SK-N-MC (cell line): ENCODE measurements at regions not wholly inside any gene's neighbourhood (a gene's known extent, or its start where the extent isn't known, plus 50 kb on each side); places are given as distances from the start of the nearest gene placed in this dataset.

Experiments
- DNase-seq: peaks from one replicate; pipeline ENCODE4 v3.0.0-alpha.2; 2011; ENCODE audit warnings: low read depth, low spot score
- H3K27ac ChIP-seq: fragments of 200-600 bp; sonication (generic); 2 replicates; pipeline ENCODE4 v1.5.1; 2016; ENCODE audit warnings: mixed run types
- H3K36me3 ChIP-seq: fragments of 200-600 bp; sonication (generic); 2 replicates; pipeline ENCODE4 v1.6.1; 2017; ENCODE audit warnings: antibody characterized with exemption, low read length, mixed read lengths; ENCODE audit not compliant: insufficient read depth
- H3K4me3 ChIP-seq: fragments of 200-600 bp; sonication (generic); 2 replicates; pipeline ENCODE4 v1.5.1; 2016
- H3K9ac ChIP-seq: fragments of 200-600 bp; sonication (generic); 2 replicates; pipeline ENCODE4 v1.8.0; 2017; ENCODE audit warnings: mixed run types, mixed read lengths; ENCODE audit not compliant: insufficient read length
- H3K9me3 ChIP-seq: fragments of 200-600 bp; sonication (generic); 2 replicates; pipeline ENCODE4 v1.6.1; 2017; ENCODE audit warnings: low read depth, mild to moderate bottlenecking, antibody characterized with exemption, low read length, moderate library complexity, mixed read lengths
- EZH2 ChIP-seq: fragments of 200-600 bp; sonication (generic); IDR thresholded peaks from one replicate; pipeline ENCODE4 v1.6.1; 2017; ENCODE audit warnings: antibody characterized with exemption
- FOXP2 ChIP-seq: optimal IDR thresholded peaks from 2 replicates; pipeline ENCODE3; 2011; ENCODE audit warnings: mild to moderate bottlenecking, moderate library complexity; ENCODE audit not compliant: insufficient read depth; ENCODE audit errors: extremely low read length, control extremely low read depth
- POLR2AphosphoS5 ChIP-seq: IDR thresholded peaks from 2 replicates; pipeline ENCODE4 v1.6.1; 2012; ENCODE audit warnings: mild to moderate bottlenecking, low read depth, low read length, borderline replicate concordance

DNA sequence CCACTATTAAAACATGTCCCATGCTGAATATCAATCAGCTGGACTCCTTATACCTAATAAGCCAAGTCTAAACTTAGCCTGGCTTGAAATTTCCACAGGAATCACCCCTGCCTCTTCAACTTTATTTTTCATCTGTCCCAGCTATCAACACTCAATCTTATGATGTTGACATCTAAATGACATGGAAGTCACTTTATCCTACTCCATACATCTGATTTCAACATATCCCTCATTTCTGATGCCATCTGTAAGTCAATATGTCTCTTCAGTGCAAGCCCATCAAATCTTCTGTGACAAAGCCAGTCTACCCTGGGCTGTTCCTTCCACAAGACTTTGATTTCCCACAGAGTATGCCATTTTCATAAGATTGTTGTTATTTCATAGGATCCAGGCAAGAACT lies 143.6 kb upstream of the SEMA6D start:
- Histone ChIP-seq H3K4me3 (no peak overlapping the region), H3K27ac (no peak overlapping the region), H3K9ac (no peak overlapping the region), H3K36me3 (no peaks in the 10 kb centered on the region), H3K9me3 (no peaks in the 10 kb centered on the region)
- no peak for DNase-seq
- no peak for TF ChIP-seq EZH2
- no peak for TF ChIP-seq FOXP2
- no peak for TF ChIP-seq POLR2AphosphoS5

DNA sequence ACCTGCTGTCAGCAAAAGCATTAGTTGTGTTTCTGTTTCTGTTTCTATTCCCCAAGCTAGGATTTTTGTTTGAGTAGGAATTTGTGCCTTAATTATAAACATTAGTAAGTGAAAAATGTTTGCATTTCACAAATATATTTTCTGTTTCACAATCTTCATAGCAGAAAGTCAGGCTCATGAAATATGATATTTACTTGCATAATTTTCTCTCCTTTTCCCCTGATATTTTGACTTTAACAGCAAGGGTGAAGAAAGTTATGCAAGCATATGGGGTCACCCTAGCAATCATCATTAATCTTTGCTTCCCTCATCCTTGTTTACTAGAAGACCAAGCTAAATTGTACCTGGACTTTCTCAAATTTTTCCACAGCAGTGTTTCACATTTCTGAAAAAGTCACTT lies 140.3 kb upstream of the SEMA6D start:
- no peak overlapping the region for H3K27ac ChIP-seq
- TF ChIP-seq FOXP2, result no peak
- TF ChIP-seq POLR2AphosphoS5, result no peak
- no peak for TF ChIP-seq EZH2
- H3K9ac ChIP-seq, result no peak overlapping the region
- no peaks in the 10 kb centered on the region for H3K9me3 ChIP-seq
- no peak overlapping the region for H3K4me3 ChIP-seq
- DNase-seq, result no peak
- no peaks in the 10 kb centered on the region for H3K36me3 ChIP-seq

DNA sequence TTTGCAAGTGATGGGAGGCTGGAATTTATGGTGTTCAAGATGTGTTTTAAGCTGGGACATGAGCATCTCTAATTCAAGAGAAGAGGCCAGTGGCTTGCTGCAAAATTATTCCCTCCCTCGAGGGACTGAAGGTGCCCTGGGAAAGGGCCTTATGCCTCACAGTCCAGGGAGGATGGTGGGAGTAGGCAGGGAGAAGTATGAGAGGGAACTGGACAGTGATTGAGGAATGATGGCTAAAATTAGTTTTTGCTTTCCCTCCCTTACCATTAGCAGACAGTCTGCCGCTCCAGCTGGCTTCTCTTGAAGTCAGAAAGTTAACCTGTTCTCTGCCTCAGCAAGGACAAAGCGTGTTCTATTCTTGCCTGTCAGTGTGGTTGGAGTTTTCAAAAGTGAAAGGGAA lies 139.8 kb upstream of the SEMA6D start:
- DNase-seq, result no peak
- H3K9ac ChIP-seq, result no peak overlapping the region
- TF ChIP-seq POLR2AphosphoS5 (no peak), FOXP2 (no peak), EZH2 (no peak)
- no peaks in the 10 kb centered on the region for H3K9me3 ChIP-seq
- no peaks in the 10 kb centered on the region for H3K36me3 ChIP-seq
- no peak overlapping the region for H3K27ac ChIP-seq
- H3K4me3 ChIP-seq, result no peak overlapping the region

DNA sequence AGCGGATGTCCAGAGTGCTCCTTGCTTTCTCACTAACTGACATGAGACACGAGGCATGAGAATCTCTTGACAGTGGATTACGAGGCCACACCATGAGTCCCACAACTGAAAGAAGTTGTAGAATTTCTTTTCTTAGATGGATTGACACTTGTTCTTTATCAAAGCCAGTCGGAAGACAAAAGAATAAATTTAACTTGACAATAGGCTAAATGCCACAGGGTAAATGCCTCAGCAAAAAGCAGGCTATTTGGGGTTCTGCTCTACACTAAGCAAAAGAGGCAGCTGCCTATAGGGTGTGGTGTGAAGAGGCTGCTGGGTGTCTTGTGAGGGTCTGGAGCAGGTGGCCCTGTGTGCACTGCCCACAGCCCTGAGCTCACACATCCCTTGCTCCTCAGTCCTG lies 135.1 kb upstream of the SEMA6D start:
- no peaks in the 10 kb centered on the region for H3K36me3 ChIP-seq
- DNase-seq, result no peak
- no peak overlapping the region for H3K9ac ChIP-seq
- H3K9me3 ChIP-seq, result no peaks in the 10 kb centered on the region
- H3K4me3 ChIP-seq, result no peak overlapping the region
- no peak overlapping the region for H3K27ac ChIP-seq
- no peak for TF ChIP-seq POLR2AphosphoS5
- no peak for TF ChIP-seq EZH2
- TF ChIP-seq FOXP2, result no peak

DNA sequence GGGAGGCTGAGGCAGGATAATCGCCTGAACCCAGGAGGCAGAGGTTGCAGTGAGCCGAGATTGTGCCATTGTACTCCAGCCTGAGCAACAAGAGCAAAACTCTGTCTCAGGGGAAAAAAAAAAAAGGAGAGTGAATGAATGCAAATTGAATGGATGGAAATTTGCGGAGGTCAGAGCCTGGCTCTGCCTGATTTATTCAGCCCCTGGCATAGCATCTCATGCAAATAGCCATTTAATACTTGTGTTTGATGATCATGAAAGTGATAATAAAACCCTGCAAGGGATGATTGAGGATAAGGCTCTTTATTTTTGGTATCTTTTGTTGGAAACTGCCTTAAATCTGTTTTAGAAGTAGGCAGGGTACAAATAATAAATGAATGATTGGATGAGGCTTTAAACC lies 133.0 kb upstream of the SEMA6D start:
- TF ChIP-seq EZH2, result no peak
- TF ChIP-seq FOXP2, result no peak
- TF ChIP-seq POLR2AphosphoS5, result no peak
- H3K9ac ChIP-seq, result no peak overlapping the region
- DNase-seq, result no peak
- no peak overlapping the region for H3K4me3 ChIP-seq
- H3K9me3 ChIP-seq, result no peaks in the 10 kb centered on the region
- no peaks in the 10 kb centered on the region for H3K36me3 ChIP-seq
- H3K27ac ChIP-seq, result no peak overlapping the region

DNA sequence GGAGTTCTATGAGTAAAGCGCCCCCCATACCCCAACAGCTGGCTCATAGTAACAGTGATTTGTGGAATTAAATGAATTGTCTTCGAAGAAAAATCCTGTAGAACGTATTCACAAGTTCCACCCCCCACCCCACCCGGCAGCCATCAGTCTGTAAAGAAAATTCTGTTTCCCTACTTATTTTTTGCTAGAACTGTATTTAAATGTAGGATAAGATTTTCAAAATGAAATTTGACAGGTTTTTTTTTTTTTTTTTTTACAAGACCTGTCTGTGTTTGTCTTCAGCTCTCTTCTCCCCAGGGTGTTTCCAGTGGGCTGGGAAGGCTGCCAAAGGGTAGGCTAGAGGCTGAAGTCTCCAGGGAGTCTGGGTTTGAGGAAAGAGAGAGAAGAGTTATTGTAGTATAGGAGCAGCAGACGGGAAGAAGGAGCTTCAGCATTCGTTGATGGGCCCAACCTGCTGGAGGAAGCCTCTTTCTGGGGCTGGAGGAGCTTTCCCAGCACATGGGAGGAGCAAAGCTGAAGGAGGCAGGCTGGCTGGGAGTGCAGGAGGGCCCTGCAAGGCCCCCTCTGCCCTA lies 130.6 kb upstream of the SEMA6D start:
- Histone ChIP-seq H3K36me3 (no peaks in the 10 kb centered on the region), H3K4me3 (peak overlapping the region; percentile 21), H3K27ac (no peak overlapping the region), H3K9me3 (no peaks in the 10 kb centered on the region), H3K9ac (no peak overlapping the region)
- TF ChIP-seq FOXP2 (no peak), EZH2 (no peak), POLR2AphosphoS5 (no peak; the same call in 1 of the 2 replicates)
- DNase-seq, result peak; percentile 83

DNA sequence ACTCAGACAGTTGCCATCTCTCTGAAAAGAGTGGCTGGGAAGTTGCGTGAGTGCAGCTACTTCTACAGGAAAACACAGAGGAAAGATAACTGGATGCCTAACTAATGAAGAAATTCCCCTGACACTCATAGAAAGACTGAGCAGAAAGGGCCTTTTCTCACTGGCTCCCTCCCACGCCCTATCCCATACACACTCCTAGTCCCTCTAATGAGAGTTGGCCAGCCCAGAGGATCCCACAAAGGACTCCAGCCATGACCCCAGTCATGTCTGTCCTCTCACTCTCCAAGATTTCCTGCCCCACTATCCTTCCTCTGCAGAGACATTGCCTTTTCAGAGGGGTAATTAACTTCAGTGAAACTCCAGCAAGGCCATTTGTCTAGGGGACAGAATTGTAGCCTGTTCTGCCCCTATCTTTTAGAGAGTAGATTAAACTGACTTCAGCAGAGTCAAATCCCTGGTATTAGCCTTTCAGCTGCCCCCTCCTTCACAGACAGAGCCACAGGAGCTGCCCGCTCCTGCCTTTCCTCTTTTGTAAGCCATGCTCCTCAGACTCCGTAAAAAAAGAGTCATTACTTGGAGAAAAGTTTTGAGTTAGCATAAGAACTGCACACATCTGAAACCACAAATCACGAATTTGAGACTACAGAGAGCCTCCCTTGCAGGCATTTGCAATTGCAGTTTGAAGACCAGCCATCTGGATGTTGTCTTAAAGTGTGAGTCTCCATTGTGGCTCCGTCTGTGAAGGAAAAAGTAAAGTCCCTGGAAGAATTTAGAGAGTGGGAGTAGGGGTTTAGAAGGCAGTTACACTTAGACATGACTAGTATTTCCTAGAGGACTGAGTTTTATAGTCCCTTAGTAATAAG lies 129.1 kb upstream of the SEMA6D start:
- Histone ChIP-seq H3K36me3 (no peaks in the 10 kb centered on the region), H3K9ac (no peak overlapping the region), H3K4me3 (no peak overlapping the region), H3K27ac (no peak overlapping the region), H3K9me3 (no peaks in the 10 kb centered on the region)
- TF ChIP-seq FOXP2 (no peak), EZH2 (no peak), POLR2AphosphoS5 (no peak)
- DNase-seq, result no peak

DNA sequence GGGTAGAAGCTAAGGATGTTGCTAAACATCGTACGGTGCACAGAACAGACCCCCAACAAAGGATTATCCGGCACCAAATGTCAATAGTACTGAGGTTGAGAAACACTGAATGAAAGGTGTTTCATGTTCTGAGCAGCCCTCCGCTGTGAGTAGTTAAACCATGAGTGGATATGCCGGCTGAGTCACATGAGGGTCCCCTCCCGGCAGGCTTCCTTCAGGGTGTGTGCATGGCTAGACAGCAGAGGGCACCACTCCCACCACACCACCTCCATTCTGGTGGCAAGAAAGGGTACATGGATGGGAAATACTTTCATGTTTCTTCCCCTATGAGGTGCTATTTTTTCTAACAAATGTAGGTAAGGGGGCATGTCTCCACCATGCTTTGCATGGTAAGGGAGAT lies 128.3 kb upstream of the SEMA6D start:
- H3K4me3 ChIP-seq, result no peak overlapping the region
- no peak for DNase-seq
- no peak for TF ChIP-seq POLR2AphosphoS5
- no peak for TF ChIP-seq FOXP2
- TF ChIP-seq EZH2, result no peak

More for the DNA sequence above, 128.3 kb upstream of the SEMA6D start:
- Histone ChIP-seq H3K9me3 (no peaks in the 10 kb centered on the region), H3K27ac (no peak overlapping the region), H3K9ac (no peak overlapping the region), H3K36me3 (no peaks in the 10 kb centered on the region)
